Breast epithelium (tissue), 3 donors: ENCODE measurements at regions not wholly inside any gene's neighbourhood (a gene's known extent, or its start where the extent isn't known, plus 50 kb on each side); places are given as distances from the start of the nearest gene placed in this dataset.

ENCODE experiments used
- CTCF ChIP-seq, 3 donors: fragments of 450-650 bp; IDR thresholded peaks; one replicate each; pipeline ENCODE4 v1.5.1; 2016 to 2017; ENCODE audit warnings: antibody characterized with exemption in 3 of 3, mild to moderate bottlenecking in 3 of 3, moderate library complexity in 3 of 3
- POLR2AphosphoS5 ChIP-seq, 3 donors: sonication (generic); formaldehyde crosslinking; IDR thresholded peaks; one replicate each; pipeline ENCODE4 v1.6.1; 2017; ENCODE audit warnings: antibody characterized with exemption in 3 of 3

DNA sequence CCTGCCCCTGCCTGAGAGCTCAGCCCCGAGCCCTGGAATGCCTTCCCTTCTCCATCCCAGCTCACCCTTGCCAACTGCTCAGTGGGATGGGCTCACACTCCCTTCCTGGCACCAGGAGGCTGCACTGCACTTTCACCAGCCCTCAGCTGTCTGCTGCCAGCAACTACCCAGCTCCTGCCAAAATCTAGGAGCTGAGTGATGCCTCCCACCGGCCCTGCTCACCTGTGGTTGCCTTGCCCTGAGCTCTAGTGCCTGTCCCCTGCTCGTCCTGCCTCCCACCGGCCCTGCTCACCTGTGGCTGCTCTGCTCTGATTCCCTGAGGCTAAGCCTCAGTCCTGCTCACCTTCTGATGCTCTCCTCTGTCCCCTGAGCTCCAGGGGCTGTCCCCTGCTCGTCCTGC, 119.8 kb downstream of the TMEM121 start:
- TF ChIP-seq CTCF (IDR thresholded peaks at IDR 0.05), result no peak
- TF ChIP-seq POLR2AphosphoS5 (IDR thresholded peaks at IDR 0.05), result no peak
